ENCODE measurements at regions not wholly inside any gene's neighbourhood (a gene's known extent, or its start where the extent isn't known, plus 50 kb on each side); places are given as distances from the start of the nearest gene placed in this dataset.

- TF ChIP-seq, protein P1, sequence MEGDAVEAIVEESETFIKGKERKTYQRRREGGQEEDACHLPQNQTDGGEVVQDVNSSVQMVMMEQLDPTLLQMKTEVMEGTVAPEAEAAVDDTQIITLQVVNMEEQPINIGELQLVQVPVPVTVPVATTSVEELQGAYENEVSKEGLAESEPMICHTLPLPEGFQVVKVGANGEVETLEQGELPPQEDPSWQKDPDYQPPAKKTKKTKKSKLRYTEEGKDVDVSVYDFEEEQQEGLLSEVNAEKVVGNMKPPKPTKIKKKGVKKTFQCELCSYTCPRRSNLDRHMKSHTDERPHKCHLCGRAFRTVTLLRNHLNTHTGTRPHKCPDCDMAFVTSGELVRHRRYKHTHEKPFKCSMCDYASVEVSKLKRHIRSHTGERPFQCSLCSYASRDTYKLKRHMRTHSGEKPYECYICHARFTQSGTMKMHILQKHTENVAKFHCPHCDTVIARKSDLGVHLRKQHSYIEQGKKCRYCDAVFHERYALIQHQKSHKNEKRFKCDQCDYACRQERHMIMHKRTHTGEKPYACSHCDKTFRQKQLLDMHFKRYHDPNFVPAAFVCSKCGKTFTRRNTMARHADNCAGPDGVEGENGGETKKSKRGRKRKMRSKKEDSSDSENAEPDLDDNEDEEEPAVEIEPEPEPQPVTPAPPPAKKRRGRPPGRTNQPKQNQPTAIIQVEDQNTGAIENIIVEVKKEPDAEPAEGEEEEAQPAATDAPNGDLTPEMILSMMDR (IDR thresholded peaks at IDR 0.05; ENCODE audit: low read depth, low read length, missing input control), result no peak
- TF ChIP-seq RAD21 (IDR thresholded peaks at IDR 0.05) (no peak), GABPA (IDR thresholded peaks at IDR 0.05 in 1 of 2, conservative IDR thresholded peaks at IDR 0.05 in 1 of 2) (no peak), REST (IDR thresholded peaks at IDR 0.05) (no peak), YY1 (IDR thresholded peaks at IDR 0.05) (no peak), RXRA (IDR thresholded peaks at IDR 0.05) (no peak), MAX (IDR thresholded peaks at IDR 0.05) (no peak)
- TF ChIP-seq, protein P2, sequence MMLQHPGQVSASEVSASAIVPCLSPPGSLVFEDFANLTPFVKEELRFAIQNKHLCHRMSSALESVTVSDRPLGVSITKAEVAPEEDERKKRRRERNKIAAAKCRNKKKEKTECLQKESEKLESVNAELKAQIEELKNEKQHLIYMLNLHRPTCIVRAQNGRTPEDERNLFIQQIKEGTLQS (IDR thresholded peaks at IDR 0.05), result no peak
Observed at GRCh38 chr1:188941986-188942385, 1535.7 kb downstream of the BRINP3 start.

Data from liver (tissue), 3 donors.